CD8-positive, alpha-beta memory T cell (primary cell): ENCODE measurements at regions not wholly inside any gene's neighbourhood (a gene's known extent, or its start where the extent isn't known, plus 50 kb on each side); places are given as distances from the start of the nearest gene placed in this dataset.

Experiments used
- CTCF ChIA-PET: fragments of 350-600 bp; sonication (Branson Sonifier 250); formaldehyde crosslinking; loops from one replicate; lab custom pipeline; 2021; ENCODE audit warnings: antibody characterized with exemption; lab: Charles Lee
- POLR2A ChIA-PET: fragments of 350-600 bp; sonication (Branson Sonifier 250); formaldehyde crosslinking; loops from one replicate; lab custom pipeline; 2021; ENCODE audit warnings: antibody characterized with exemption; lab: Charles Lee
- DNase-seq, 5 donors: peaks; one replicate each; pipeline versions ENCODE4 v3.0.0 to v3.0.0-alpha.2; 2020 to 2022; ENCODE audit warnings: mixed read lengths in 1 of 5
- H3K27ac ChIP-seq: one replicate; pipeline ENCODE4 v1.7.0; 2013; ENCODE audit warnings: low read depth, mild to moderate bottlenecking, low read length, moderate library complexity
- H3K27me3 ChIP-seq: 2 replicates; pipeline ENCODE4 v1.7.0; 2013; ENCODE audit warnings: low read length, mild to moderate bottlenecking; ENCODE audit not compliant: insufficient read depth, poor library complexity, severe bottlenecking
- H3K36me3 ChIP-seq: 2 replicates; pipeline ENCODE4 v1.7.0; 2013; ENCODE audit warnings: mild to moderate bottlenecking, low read length, moderate library complexity; ENCODE audit not compliant: insufficient read depth
- H3K4me1 ChIP-seq: 2 replicates; pipeline ENCODE4 v1.7.0; 2013; ENCODE audit warnings: mild to moderate bottlenecking, low read length, moderate library complexity; ENCODE audit not compliant: insufficient read depth
- H3K4me3 ChIP-seq: 2 replicates; pipeline ENCODE4 v1.7.0; 2013; ENCODE audit warnings: mild to moderate bottlenecking, low read length
- H3K9me3 ChIP-seq: 2 replicates; pipeline ENCODE4 v1.7.0; 2013; ENCODE audit warnings: mild to moderate bottlenecking, low read length
- H3K27ac Mint-ChIP-seq, 8 donors: one replicate each; pipeline ENCODE4 v1.8.0; 2020 to 2021; ENCODE audit warnings: mixed read lengths in 8 of 8, mild to moderate bottlenecking in 6 of 8, inconsistent platforms in 3 of 8, moderate library complexity in 3 of 8
- H3K27me3 Mint-ChIP-seq, 2 donors: one replicate each; pipeline ENCODE4 v1.8.0; 2020 to 2021; ENCODE audit warnings: mixed read lengths in 2 of 2, mild to moderate bottlenecking in 1 of 2, moderate library complexity in 1 of 2
- H3K36me3 Mint-ChIP-seq, 3 donors: one replicate each; pipeline ENCODE4 v1.8.0; 2020 to 2021; ENCODE audit warnings: mixed read lengths in 3 of 3, inconsistent platforms in 1 of 3, mild to moderate bottlenecking in 1 of 3
- H3K4me1 Mint-ChIP-seq, 3 donors: one replicate each; pipeline ENCODE4 v1.8.0; 2020 to 2021; ENCODE audit warnings: mixed read lengths in 3 of 3, inconsistent platforms in 1 of 3, mild to moderate bottlenecking in 1 of 3
- H3K4me3 Mint-ChIP-seq, 7 donors: one replicate each; pipeline ENCODE4 v1.8.0; 2020 to 2021; ENCODE audit warnings: mixed read lengths in 7 of 7, mild to moderate bottlenecking in 6 of 7, moderate library complexity in 4 of 7, inconsistent platforms in 2 of 7
- H3K9me3 Mint-ChIP-seq, 5 donors: one replicate each; pipeline ENCODE4 v1.8.0; 2020 to 2022; ENCODE audit warnings: mixed read lengths in 5 of 5, mild to moderate bottlenecking in 3 of 5, moderate library complexity in 2 of 5, inconsistent platforms in 1 of 5

DNA sequence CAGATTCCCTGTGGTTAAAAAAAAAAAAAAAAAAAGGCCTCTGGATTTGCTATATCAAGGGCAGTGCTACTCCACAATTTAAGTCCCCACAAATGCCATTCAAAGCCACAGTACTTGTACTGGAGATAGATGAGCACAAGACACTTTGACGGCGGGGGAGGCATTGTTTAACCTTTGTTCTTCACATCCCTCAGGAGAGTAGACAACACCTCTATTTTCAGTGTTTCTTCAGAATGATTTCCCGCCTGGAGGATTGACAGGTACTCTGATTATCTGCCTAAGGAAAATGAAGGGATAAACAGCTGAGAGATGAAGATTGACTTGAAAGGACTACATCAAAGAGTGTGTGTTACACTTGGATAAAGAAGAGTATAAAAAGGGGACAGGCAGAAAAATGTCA is 58.7 kb downstream of the OTOL1 start:
- peaks cover 3 to 10% of the 10 kb centered on the region in 2 donors for H3K27me3 Mint-ChIP-seq
- H3K4me3 Mint-ChIP-seq, result no peak overlapping the region
- CTCF ChIA-PET, result no interaction called here

GRCh38 chr3:161556533-161556932 is 59.9 kb downstream of the OTOL1 start:
- Mint-ChIP-seq H3K9me3 (no peaks in the 10 kb centered on the region), H3K36me3 (no peaks in the 10 kb centered on the region), H3K27me3 (peaks cover 3 to 10% of the 10 kb centered on the region in 2 donors), H3K4me3 (no peak overlapping the region), H3K27ac (no peak overlapping the region), H3K4me1 (no peaks in the 10 kb centered on the region)
- Histone ChIP-seq H3K27ac (no peak overlapping the region), H3K36me3 (no peaks in the 10 kb centered on the region), H3K27me3 (no peaks in the 10 kb centered on the region), H3K4me3 (no peak overlapping the region), H3K9me3 (no peaks in the 10 kb centered on the region), H3K4me1 (no peaks in the 10 kb centered on the region)
- POLR2A ChIA-PET, result no interaction called here
- CTCF ChIA-PET, result no interaction called here
- no peak for DNase-seq

More for the DNA sequence above, 58.7 kb downstream of the OTOL1 start:
- POLR2A ChIA-PET, result no interaction called here
- no peaks in the 10 kb centered on the region for H3K4me1 Mint-ChIP-seq
- no peak for DNase-seq
- Histone ChIP-seq H3K4me3 (no peak overlapping the region), H3K9me3 (no peaks in the 10 kb centered on the region), H3K4me1 (no peaks in the 10 kb centered on the region), H3K27me3 (no peaks in the 10 kb centered on the region), H3K36me3 (no peaks in the 10 kb centered on the region), H3K27ac (no peak overlapping the region)
- H3K9me3 Mint-ChIP-seq, result no peaks in the 10 kb centered on the region
- no peaks in the 10 kb centered on the region for H3K36me3 Mint-ChIP-seq
- H3K27ac Mint-ChIP-seq, result no peak overlapping the region

GRCh38 chr3:161556941-161557340 is 60.3 kb downstream of the OTOL1 start:
- H3K9me3 Mint-ChIP-seq, result no peaks in the 10 kb centered on the region
- Histone ChIP-seq H3K4me1 (no peaks in the 10 kb centered on the region), H3K27me3 (no peaks in the 10 kb centered on the region), H3K9me3 (no peaks in the 10 kb centered on the region), H3K4me3 (no peak overlapping the region), H3K27ac (no peak overlapping the region), H3K36me3 (no peaks in the 10 kb centered on the region)
- H3K27ac Mint-ChIP-seq, result no peak overlapping the region
- H3K36me3 Mint-ChIP-seq, result no peaks in the 10 kb centered on the region
- H3K27me3 Mint-ChIP-seq, result peaks cover 3 to 10% of the 10 kb centered on the region in 2 donors
- H3K4me1 Mint-ChIP-seq, result no peaks in the 10 kb centered on the region
- H3K4me3 Mint-ChIP-seq, result no peak overlapping the region
- no peak for DNase-seq
- ChIA-PET POLR2A (no interaction called here), CTCF (no interaction called here)

DNA sequence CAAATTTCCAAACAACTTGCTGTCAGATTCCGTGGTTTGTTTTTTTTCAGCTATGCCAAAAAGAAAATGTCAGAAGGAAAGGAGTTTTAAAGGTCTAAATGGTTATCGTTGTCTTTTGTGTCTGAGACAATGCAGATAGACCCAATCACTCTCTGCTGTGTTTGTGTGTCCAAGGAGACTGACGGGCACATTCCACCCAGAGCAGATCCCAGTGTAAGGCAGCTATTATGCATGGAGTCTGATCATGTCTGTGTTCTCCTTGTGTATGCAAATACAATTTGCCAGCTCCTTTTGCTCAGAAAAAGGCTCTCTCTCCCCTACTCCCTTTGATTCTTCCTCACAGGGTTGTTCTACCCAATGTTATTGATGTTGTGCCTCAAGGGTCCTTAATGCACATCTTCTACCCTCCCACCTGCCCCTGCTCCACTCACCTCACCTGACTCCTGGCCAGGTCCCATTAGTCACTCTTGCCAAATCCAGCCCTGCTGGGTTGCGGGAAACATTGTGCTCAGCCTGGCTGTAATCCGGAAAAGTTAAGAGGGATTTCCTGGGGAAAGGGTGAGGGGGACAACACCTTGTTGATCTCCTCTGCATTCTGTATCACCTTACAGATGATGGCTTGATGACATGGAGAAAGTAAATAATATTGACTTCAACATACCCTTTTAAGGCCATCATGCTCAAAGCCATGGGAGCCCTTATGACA is 61.0 kb downstream of the OTOL1 start:
- no peaks in the 10 kb centered on the region for H3K4me1 Mint-ChIP-seq
- no peaks in the 10 kb centered on the region for H3K36me3 Mint-ChIP-seq
- ChIA-PET POLR2A (no interaction called here), CTCF (no interaction called here)
- DNase-seq, result no peak
- H3K4me3 Mint-ChIP-seq, result no peak overlapping the region
- no peaks in the 10 kb centered on the region for H3K36me3 ChIP-seq
- peaks cover 3 to 10% of the 10 kb centered on the region in 2 donors for H3K27me3 Mint-ChIP-seq
- H3K27ac Mint-ChIP-seq, result no peak overlapping the region
- H3K27me3 ChIP-seq, result no peaks in the 10 kb centered on the region
- no peak overlapping the region for H3K4me3 ChIP-seq
- H3K4me1 ChIP-seq, result no peaks in the 10 kb centered on the region
- no peaks in the 10 kb centered on the region for H3K9me3 Mint-ChIP-seq
- no peak overlapping the region for H3K27ac ChIP-seq
- H3K9me3 ChIP-seq, result no peaks in the 10 kb centered on the region

DNA sequence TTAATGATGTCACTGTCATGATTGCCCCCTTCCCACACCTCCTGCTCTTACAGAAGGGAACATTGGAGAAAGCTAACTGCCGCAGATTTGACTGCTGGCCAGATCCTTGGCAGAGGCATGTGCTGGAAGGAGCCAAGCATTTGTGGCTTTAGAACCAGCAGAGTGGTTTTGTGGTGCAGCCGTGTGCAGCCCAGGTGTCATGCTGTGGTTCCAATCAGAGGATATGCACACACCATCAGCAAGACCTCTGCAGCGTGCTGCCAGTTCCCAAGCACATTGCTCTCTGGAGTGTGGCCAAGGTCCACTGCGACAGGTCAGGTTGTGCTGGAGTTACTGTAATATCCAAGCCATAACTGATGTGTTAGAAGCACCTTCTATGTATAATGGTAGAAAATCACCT is 61.6 kb downstream of the OTOL1 start:
- H3K4me3 ChIP-seq, result no peak overlapping the region
- Mint-ChIP-seq H3K36me3 (no peaks in the 10 kb centered on the region), H3K4me1 (no peaks in the 10 kb centered on the region), H3K9me3 (no peaks in the 10 kb centered on the region), H3K27me3 (peaks cover 2 to 10% of the 10 kb centered on the region in 2 donors), H3K27ac (no peak overlapping the region), H3K4me3 (no peak overlapping the region)
- DNase-seq, result no peak
- H3K4me1 ChIP-seq, result no peaks in the 10 kb centered on the region
- no peaks in the 10 kb centered on the region for H3K9me3 ChIP-seq
- H3K36me3 ChIP-seq, result no peaks in the 10 kb centered on the region
- no peaks in the 10 kb centered on the region for H3K27me3 ChIP-seq
- CTCF ChIA-PET, result no interaction called here
- no peak overlapping the region for H3K27ac ChIP-seq
- POLR2A ChIA-PET, result no interaction called here

DNA sequence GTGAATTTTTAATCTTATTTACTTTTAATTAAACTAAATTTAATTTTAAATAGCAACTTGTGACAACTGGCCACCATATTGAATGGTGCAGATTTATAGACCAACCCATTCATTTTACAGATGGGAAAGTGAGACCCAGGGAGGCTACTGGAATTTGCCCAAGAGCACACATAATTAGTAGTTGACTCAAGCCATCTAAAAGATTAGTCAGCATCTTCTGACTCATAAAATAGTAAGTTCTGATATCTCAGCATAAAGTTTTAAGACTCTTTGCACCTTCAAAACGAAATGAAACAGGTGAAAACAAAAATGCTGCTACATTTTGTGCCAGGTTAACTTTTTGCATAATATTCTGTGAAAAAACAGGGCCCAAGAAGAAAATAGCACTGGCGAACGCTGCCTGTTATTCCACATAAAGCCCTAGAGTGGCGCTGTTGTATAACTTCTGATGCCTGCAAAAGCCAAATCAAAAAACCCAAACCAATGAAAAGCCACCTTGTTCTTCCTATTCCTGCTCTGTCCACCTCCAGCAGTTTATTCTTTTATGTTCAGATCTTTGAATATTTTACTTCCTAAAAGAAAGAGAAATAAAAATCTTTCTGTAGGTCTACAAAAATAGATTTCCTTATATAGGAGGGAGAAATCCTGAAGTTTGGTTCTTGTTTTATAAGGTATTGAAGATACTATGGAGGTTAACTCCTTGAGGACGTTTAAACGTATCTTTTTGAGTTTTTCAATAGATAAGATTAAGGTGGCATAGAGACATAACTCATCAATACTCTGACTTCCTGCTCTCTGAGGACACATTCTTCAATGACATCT is 62.8 kb downstream of the OTOL1 start:
- H3K9me3 Mint-ChIP-seq, result peaks cover 0 to 1% (median 0%) of the 10 kb centered on the region in 5 donors
- no peaks in the 10 kb centered on the region for H3K4me1 Mint-ChIP-seq
- no peak overlapping the region for H3K4me3 ChIP-seq
- no peaks in the 10 kb centered on the region for H3K27me3 ChIP-seq
- H3K9me3 ChIP-seq, result no peaks in the 10 kb centered on the region
- peaks cover 0 to 10% of the 10 kb centered on the region in 2 donors for H3K27me3 Mint-ChIP-seq
- no peak overlapping the region for H3K27ac ChIP-seq
- no peak overlapping the region for H3K4me3 Mint-ChIP-seq
- ChIA-PET POLR2A (no interaction called here), CTCF (no interaction called here)
- H3K36me3 Mint-ChIP-seq, result no peaks in the 10 kb centered on the region
- no peaks in the 10 kb centered on the region for H3K36me3 ChIP-seq
- no peak for DNase-seq
- H3K27ac Mint-ChIP-seq, result no peak overlapping the region
- no peaks in the 10 kb centered on the region for H3K4me1 ChIP-seq

DNA sequence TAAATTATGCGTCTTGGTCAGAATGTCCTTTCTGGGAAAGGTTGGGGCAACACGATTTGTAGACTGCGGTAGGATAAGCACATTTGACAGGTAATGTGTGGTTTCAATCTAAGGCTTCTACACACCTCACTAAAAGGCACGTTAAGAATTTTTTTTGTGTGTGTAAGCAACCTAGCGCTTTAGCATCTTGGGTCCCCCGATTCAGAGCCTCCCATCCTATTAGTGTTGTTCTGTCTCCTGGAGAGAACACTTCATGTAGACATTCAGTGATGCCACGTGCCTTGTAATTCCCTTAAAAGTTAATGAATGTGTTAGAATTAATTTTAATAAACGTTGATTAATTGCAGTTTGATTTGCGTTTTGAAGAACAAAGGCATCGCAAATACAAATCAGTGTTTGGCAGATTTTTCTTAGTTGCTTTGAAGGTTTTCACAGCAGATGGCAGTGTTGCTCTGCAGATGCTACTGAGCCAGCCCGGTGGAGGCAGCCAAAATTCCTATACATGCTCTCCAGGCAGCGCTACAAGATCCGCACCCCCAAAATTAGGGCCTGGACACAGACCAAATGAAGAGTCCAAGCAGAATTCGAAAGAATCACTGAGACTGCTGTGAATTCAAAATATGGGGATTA is 63.5 kb downstream of the OTOL1 start:
- ChIA-PET CTCF (no interaction called here), POLR2A (no interaction called here)
- H3K27me3 ChIP-seq, result no peaks in the 10 kb centered on the region
- Mint-ChIP-seq H3K4me1 (no peaks in the 10 kb centered on the region), H3K27ac (no peak overlapping the region), H3K27me3 (peaks cover 0 to 5% of the 10 kb centered on the region in 2 donors), H3K4me3 (no peak overlapping the region), H3K9me3 (peaks cover 0 to 4% (median 0%) of the 10 kb centered on the region in 5 donors), H3K36me3 (no peaks in the 10 kb centered on the region)
- no peaks in the 10 kb centered on the region for H3K36me3 ChIP-seq
- no peaks in the 10 kb centered on the region for H3K4me1 ChIP-seq
- no peak for DNase-seq
- no peak overlapping the region for H3K27ac ChIP-seq
- H3K9me3 ChIP-seq, result no peaks in the 10 kb centered on the region
- no peak overlapping the region for H3K4me3 ChIP-seq
